ENCODE measurements at regions not wholly inside any gene's neighbourhood (a gene's known extent, or its start where the extent isn't known, plus 50 kb on each side); places are given as distances from the start of the nearest gene placed in this dataset.

DNA sequence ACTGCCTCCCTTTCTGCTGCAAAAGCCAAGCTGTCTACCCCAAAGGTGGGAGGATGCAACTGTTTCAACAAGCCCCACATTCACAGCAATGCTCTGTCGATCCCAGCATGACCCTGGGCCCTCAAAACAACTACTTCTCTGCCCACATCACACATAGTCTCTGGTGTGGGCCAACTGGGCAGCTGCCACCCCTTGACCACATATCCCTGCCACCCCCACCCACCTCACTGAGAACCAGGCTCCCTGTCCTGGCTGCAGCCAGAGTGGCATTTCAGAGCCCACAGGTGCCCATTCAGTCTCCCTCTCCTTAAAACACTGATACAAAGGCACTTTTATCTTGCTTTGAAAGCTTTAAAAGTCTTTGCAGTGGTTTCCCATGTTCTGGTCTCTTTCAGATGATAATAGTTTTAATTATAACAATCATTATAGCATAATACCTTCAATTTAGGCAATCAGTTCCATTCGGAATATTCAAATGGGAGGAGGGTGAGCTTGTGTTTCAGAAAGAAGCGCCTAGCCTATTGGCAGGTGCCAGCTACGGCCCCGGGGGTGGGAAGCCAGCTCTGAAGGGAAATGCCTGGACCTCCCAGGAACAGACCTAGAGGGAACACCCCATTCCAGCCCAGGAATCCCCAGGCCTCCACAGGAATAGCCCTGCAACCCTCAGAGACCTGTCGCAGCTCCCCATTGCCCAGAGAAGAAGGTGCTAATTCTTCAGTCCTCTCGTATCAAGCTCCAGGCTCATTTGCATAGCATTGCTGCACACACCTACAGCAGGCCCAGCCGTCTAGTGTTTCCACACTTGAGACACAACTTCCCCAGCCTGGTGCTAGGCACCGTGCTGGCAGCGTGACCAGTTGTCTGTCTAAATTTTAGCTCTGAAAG lies 90.8 kb downstream of the C5orf15 start:
- Histone ChIP-seq H3K23ac (ENCODE audit: low read length in 2 of 2) (no peak overlapping the region), H3K79me1 (replicated peaks; ENCODE audit: low read length, poor library complexity, severe bottlenecking) (no peaks in the 10 kb centered on the region), H3K14ac (ENCODE audit: low read length in 2 of 2) (no peak overlapping the region), H3K18ac (ENCODE audit: low read depth in 1 of 2, low read length in 2 of 2) (no peak overlapping the region), H3K4me1 (ENCODE audit: control insufficient read depth, insufficient read depth, low read depth, low read length) (peaks cover 2% of the 10 kb centered on the region), H2AFZ (ENCODE audit: low read depth, low read length) (no peak overlapping the region), H3K9ac (ENCODE audit: low read length) (no peak overlapping the region), H4K91ac (ENCODE audit: low read length) (no peak overlapping the region), H4K8ac (ENCODE audit: low read length) (no peak overlapping the region), H2BK5ac (ENCODE audit: low read depth, low read length, poor library complexity, severe bottlenecking) (no peak overlapping the region), H3K9me3 (ENCODE audit: control insufficient read depth, low read length) (peaks cover 6% of the 10 kb centered on the region), H3K36me3 (ENCODE audit: control insufficient read depth in 1 of 2, insufficient read depth in 2 of 2, low read depth in 1 of 2, low read length in 2 of 2) (no peaks in the 10 kb centered on the region), H3K27ac (ENCODE audit: low read length, poor library complexity, severe bottlenecking) (no peak overlapping the region), H2BK15ac (ENCODE audit: low read depth, poor library complexity, severe bottlenecking) (no peak overlapping the region), H3K4me2 (ENCODE audit: low read length, poor library complexity, severe bottlenecking) (no peak overlapping the region), H2BK12ac (ENCODE audit: low read length in 2 of 2) (no peak overlapping the region), H2BK120ac (ENCODE audit: low read depth, low read length) (no peak overlapping the region), H2AK5ac (ENCODE audit: low read length, severe bottlenecking) (no peak overlapping the region), H3K4me3 (ENCODE audit: insufficient read depth in 1 of 2, low read depth in 1 of 2, low read length in 2 of 2) (no peak overlapping the region), H3K4ac (ENCODE audit: low read depth in 1 of 2, low read length in 2 of 2) (no peak overlapping the region), H3K27me3 (ENCODE audit: control insufficient read depth in 1 of 2, insufficient read depth in 1 of 2, low read length in 2 of 2) (peaks cover 23 to 31% of the 10 kb centered on the region in 2 experiments)
- no peak for DNase-seq
- 72% methylated on average over 10 of the region's 10 CpGs for WGBS

DNA sequence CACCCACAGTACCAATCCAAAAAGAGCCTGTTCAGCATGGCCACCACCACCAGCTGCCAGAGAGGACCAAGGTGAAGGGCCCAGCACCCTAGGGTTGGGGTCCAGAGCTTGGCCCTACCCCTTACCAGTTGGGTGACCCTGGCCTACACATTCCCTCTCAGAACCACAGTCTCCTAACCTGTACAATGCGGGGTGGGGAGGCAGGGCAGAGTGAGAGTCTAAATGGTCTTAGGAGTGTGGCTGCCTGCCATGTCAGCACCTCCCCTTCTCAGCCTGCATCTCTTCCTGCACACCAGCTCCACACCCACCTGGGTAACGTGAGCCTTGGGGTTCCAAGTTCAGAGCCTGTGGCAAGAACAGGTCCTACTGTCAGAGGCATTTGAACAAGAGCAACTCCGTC lies 92.2 kb downstream of the C5orf15 start:
- WGBS, result 75% methylated on average over 3 of the region's 3 CpGs
- H4K8ac ChIP-seq (ENCODE audit: low read length), result no peak overlapping the region
- H3K4me1 ChIP-seq (ENCODE audit: control insufficient read depth, insufficient read depth, low read depth, low read length), result no peaks in the 10 kb centered on the region
- H3K4me2 ChIP-seq (ENCODE audit: low read length, poor library complexity, severe bottlenecking), result no peak overlapping the region
- no peaks in the 10 kb centered on the region for H3K36me3 ChIP-seq (ENCODE audit: control insufficient read depth in 1 of 2, insufficient read depth in 2 of 2, low read depth in 1 of 2, low read length in 2 of 2)
- H2BK12ac ChIP-seq (ENCODE audit: low read length in 2 of 2), result no peak overlapping the region
- H3K27ac ChIP-seq (ENCODE audit: low read length, poor library complexity, severe bottlenecking), result no peak overlapping the region
- H3K9ac ChIP-seq (ENCODE audit: low read length), result no peak overlapping the region
- H3K9me3 ChIP-seq (ENCODE audit: control insufficient read depth, low read length), result peaks cover 6% of the 10 kb centered on the region
- no peak overlapping the region for H2BK120ac ChIP-seq (ENCODE audit: low read depth, low read length)
- no peak overlapping the region for H2AFZ ChIP-seq (ENCODE audit: low read depth, low read length)
- no peak overlapping the region for H3K4ac ChIP-seq (ENCODE audit: low read depth in 1 of 2, low read length in 2 of 2)
- H2BK5ac ChIP-seq (ENCODE audit: low read depth, low read length, poor library complexity, severe bottlenecking), result no peak overlapping the region
- no peak overlapping the region for H2BK15ac ChIP-seq (ENCODE audit: low read depth, poor library complexity, severe bottlenecking)
- no peaks in the 10 kb centered on the region for H3K79me1 ChIP-seq (replicated peaks; ENCODE audit: low read length, poor library complexity, severe bottlenecking)
- no peak overlapping the region for H3K4me3 ChIP-seq (ENCODE audit: insufficient read depth in 1 of 2, low read depth in 1 of 2, low read length in 2 of 2)
- H2AK5ac ChIP-seq (ENCODE audit: low read length, severe bottlenecking), result no peak overlapping the region
- no peak overlapping the region for H4K91ac ChIP-seq (ENCODE audit: low read length)
- peaks cover 11 to 17% of the 10 kb centered on the region in 2 experiments for H3K27me3 ChIP-seq (ENCODE audit: control insufficient read depth in 1 of 2, insufficient read depth in 1 of 2, low read length in 2 of 2)
- no peak overlapping the region for H3K14ac ChIP-seq (ENCODE audit: low read length in 2 of 2)
- no peak overlapping the region for H3K18ac ChIP-seq (ENCODE audit: low read depth in 1 of 2, low read length in 2 of 2)
- no peak for DNase-seq
- no peak overlapping the region for H3K23ac ChIP-seq (ENCODE audit: low read length in 2 of 2)

DNA sequence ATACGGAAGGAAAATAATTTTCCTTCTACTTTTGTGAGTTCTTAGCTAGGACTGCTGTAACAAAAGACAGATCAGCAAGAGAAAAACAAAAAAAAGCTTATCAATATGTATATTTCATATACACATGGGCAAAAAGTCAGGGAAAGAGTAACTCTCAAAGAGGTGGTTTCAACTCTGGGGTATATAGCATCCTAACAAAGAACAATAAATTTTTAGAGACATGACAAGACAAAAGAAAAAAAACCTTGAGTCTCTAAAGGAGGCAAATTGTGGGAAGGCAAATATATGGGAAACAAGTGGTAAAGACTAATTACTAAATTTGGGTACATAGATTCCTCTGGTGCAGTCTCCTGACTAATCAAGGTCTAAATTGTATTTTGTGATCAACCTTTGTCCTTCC lies 93.2 kb downstream of the C5orf15 start:
- Histone ChIP-seq H4K91ac (ENCODE audit: low read length) (no peak overlapping the region), H3K23ac (ENCODE audit: low read length in 2 of 2) (no peak overlapping the region), H3K9me3 (ENCODE audit: control insufficient read depth, low read length) (peaks cover 6% of the 10 kb centered on the region), H3K27me3 (ENCODE audit: control insufficient read depth in 1 of 2, insufficient read depth in 1 of 2, low read length in 2 of 2) (peaks cover 7 to 9% of the 10 kb centered on the region in 2 experiments), H3K14ac (ENCODE audit: low read length in 2 of 2) (no peak overlapping the region), H3K4ac (ENCODE audit: low read depth in 1 of 2, low read length in 2 of 2) (no peak overlapping the region), H2AFZ (ENCODE audit: low read depth, low read length) (no peak overlapping the region), H3K27ac (ENCODE audit: low read length, poor library complexity, severe bottlenecking) (no peak overlapping the region), H3K4me3 (ENCODE audit: insufficient read depth in 1 of 2, low read depth in 1 of 2, low read length in 2 of 2) (no peak overlapping the region), H2AK5ac (ENCODE audit: low read length, severe bottlenecking) (no peak overlapping the region), H4K8ac (ENCODE audit: low read length) (no peak overlapping the region), H2BK5ac (ENCODE audit: low read depth, low read length, poor library complexity, severe bottlenecking) (no peak overlapping the region), H3K4me2 (ENCODE audit: low read length, poor library complexity, severe bottlenecking) (no peak overlapping the region), H3K36me3 (ENCODE audit: control insufficient read depth in 1 of 2, insufficient read depth in 2 of 2, low read depth in 1 of 2, low read length in 2 of 2) (no peaks in the 10 kb centered on the region), H3K9ac (ENCODE audit: low read length) (no peak overlapping the region), H2BK12ac (ENCODE audit: low read length in 2 of 2) (no peak overlapping the region), H3K18ac (ENCODE audit: low read depth in 1 of 2, low read length in 2 of 2) (no peak overlapping the region), H2BK120ac (ENCODE audit: low read depth, low read length) (no peak overlapping the region), H3K79me1 (replicated peaks; ENCODE audit: low read length, poor library complexity, severe bottlenecking) (no peaks in the 10 kb centered on the region), H3K4me1 (ENCODE audit: control insufficient read depth, insufficient read depth, low read depth, low read length) (peaks cover 3% of the 10 kb centered on the region), H2BK15ac (ENCODE audit: low read depth, poor library complexity, severe bottlenecking) (no peak overlapping the region)
- DNase-seq, result no peak
- no CpG with 5 or more reads among the region's 1 CpG for WGBS

DNA sequence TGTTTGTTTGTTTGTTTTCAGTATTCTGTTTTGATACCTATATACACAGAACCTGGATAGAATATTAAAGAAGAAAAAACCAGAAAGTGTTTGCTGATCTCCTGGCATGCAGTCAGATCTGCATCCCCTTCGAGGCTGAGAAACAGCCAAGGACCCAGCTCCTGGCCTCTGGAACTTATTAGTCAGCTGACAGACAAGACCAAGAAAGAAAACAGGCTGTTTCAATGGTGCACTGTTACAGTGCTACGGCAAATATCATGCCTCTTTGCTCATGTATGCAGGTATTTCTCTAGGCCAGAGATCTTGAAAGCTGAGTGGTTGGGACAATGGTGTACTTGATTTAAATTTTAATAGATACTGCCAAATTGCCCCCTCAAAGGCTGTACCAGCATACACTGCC lies 95.0 kb downstream of the C5orf15 start:
- Histone ChIP-seq H3K27me3 (ENCODE audit: control insufficient read depth in 1 of 2, insufficient read depth in 1 of 2, low read length in 2 of 2) (no peaks in the 10 kb centered on the region), H3K14ac (ENCODE audit: low read length in 2 of 2) (no peak overlapping the region), H3K27ac (ENCODE audit: low read length, poor library complexity, severe bottlenecking) (no peak overlapping the region), H3K23ac (ENCODE audit: low read length in 2 of 2) (no peak overlapping the region), H3K36me3 (ENCODE audit: control insufficient read depth in 1 of 2, insufficient read depth in 2 of 2, low read depth in 1 of 2, low read length in 2 of 2) (no peaks in the 10 kb centered on the region), H2BK120ac (ENCODE audit: low read depth, low read length) (no peak overlapping the region), H2BK15ac (ENCODE audit: low read depth, poor library complexity, severe bottlenecking) (no peak overlapping the region), H3K4me2 (ENCODE audit: low read length, poor library complexity, severe bottlenecking) (no peak overlapping the region), H3K4me1 (ENCODE audit: control insufficient read depth, insufficient read depth, low read depth, low read length) (peaks cover 9% of the 10 kb centered on the region), H4K91ac (ENCODE audit: low read length) (no peak overlapping the region), H3K79me1 (replicated peaks; ENCODE audit: low read length, poor library complexity, severe bottlenecking) (no peaks in the 10 kb centered on the region), H3K18ac (ENCODE audit: low read depth in 1 of 2, low read length in 2 of 2) (no peak overlapping the region), H2AFZ (ENCODE audit: low read depth, low read length) (no peak overlapping the region), H4K8ac (ENCODE audit: low read length) (no peak overlapping the region), H2BK12ac (ENCODE audit: low read length in 2 of 2) (no peak overlapping the region), H3K4ac (ENCODE audit: low read depth in 1 of 2, low read length in 2 of 2) (no peak overlapping the region), H2AK5ac (ENCODE audit: low read length, severe bottlenecking) (no peak overlapping the region), H3K9me3 (ENCODE audit: control insufficient read depth, low read length) (peaks cover 6% of the 10 kb centered on the region), H2BK5ac (ENCODE audit: low read depth, low read length, poor library complexity, severe bottlenecking) (no peak overlapping the region), H3K9ac (ENCODE audit: low read length) (peak overlapping the region; percentile 39), H3K4me3 (ENCODE audit: insufficient read depth in 1 of 2, low read depth in 1 of 2, low read length in 2 of 2) (no peak overlapping the region)
- no peak for DNase-seq
- 78% methylated on average over 2 of the region's 2 CpGs for WGBS
